NCI-H128 (cell line): ENCODE measurements at regions not wholly inside any gene's neighbourhood (a gene's known extent, or its start where the extent isn't known, plus 50 kb on each side); places are given as distances from the start of the nearest gene placed in this dataset.

Experiments used
- DNase-seq: peaks from one replicate; lab custom pipeline; 2025; ENCODE audit not compliant: unreplicated experiment; lab: John Stamatoyannopoulos, UW

DNA sequence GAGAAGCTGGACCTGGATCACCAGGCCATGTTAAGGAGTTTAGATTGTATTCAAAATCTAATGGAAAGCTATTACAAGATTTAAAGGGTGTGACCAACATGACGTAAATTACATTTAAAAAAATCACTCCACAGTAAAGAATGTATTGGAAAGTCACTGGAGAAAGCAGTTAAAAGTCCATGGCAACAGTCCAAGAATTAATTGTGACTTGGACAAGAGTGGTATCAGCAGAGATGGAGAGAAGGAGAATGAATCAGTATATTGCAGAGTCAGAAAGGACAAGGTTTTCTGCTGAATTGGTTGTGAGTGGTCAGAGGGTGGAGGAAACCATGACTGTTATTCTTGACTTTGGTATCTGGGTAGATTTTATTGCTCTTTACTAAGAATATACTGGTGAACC is 535.1 kb upstream of the SLITRK1 start:
- no peak for DNase-seq

DNA sequence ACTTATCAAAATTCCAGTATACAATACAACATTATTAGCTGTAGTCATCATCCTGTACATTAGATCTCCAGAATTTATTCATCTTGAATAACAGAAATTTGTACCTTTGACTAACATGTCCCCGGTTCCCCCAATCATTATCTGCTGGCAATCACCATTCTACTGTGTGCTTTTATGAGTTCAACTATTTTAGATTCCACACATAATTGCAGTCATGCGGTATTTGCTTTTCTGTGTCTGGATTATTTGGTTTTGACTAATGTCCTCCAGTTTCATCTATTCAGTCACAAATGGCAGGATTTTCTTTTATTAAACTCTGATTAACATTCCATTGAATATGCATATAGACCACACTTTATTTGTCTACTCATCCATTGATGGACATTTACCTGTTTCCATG is 530.7 kb upstream of the SLITRK1 start:
- DNase-seq = no peak

DNA sequence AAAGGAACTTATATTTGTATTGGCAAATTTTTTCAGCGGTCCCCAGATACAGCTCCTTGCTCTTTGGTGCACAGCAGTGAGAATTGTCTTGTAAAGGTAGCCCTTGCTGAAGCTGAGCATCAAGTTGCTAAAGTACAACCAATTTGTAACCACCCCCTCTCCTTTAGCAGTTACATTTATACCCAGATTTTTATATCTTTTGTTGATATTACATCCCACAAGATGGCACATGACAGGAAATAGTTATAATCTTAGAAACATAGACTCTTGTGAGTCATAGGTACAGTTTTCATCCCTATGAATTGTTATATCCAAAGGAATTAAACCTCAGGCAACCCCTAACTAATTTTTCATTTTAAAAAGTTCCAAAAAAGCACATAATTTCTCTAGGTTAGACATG is 523.0 kb upstream of the SLITRK1 start:
- DNase-seq = no peak

DNA sequence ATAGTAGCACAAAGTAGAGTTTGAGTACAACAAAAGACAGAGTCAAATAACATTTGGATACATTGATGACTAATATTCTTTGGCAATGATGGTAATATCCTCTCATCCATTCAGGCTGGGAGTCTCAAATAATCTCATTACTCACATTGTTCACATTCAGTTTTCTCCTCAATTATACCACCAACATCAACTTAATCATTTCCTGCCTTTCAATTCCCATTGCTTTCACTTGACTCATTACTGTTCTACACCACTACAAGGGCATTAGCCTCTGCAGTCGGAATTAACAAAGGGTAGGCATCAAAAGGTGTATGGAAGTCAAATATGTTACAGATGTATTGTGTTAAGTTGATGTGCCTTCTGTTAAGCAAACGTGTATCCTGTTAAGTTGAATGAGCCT is 518.4 kb upstream of the SLITRK1 start:
- no peak for DNase-seq

DNA sequence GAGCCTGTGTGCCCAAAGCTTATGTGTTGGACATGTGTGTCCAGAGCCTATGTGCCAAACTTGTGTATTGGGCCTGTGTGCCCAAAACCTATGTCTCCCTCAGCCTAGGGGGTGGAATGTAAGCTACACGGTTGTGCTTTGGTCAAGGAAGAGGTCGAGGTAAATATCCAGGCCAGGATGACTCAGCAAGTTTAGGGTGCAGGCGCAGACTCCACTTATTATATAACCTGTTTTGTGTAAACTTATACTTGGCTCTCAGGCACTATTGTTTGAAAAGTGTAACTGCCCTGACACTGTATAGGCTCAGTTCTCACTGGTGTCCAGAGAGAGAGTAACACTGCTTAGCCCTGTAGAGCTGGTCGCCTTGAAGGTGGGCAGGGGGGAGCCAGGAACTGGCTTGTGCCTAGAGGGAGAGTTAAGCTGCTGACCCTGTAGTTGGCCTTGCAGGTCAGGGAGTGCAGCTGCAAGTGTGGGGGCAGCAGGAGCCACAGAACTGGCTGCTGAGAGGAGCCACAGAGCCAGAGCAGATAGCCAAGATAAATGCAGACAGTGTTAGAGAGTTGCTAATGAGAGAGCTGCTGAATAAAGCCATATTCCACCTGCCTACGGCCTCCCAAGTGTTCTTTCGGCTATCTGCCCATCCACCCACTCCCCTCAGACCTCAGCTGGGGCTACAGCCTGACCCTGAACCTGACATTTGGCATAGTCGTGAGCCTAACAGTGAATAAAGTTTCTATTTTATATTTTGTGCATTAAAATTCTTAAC is 517.2 kb upstream of the SLITRK1 start:
- DNase-seq = no peak

DNA sequence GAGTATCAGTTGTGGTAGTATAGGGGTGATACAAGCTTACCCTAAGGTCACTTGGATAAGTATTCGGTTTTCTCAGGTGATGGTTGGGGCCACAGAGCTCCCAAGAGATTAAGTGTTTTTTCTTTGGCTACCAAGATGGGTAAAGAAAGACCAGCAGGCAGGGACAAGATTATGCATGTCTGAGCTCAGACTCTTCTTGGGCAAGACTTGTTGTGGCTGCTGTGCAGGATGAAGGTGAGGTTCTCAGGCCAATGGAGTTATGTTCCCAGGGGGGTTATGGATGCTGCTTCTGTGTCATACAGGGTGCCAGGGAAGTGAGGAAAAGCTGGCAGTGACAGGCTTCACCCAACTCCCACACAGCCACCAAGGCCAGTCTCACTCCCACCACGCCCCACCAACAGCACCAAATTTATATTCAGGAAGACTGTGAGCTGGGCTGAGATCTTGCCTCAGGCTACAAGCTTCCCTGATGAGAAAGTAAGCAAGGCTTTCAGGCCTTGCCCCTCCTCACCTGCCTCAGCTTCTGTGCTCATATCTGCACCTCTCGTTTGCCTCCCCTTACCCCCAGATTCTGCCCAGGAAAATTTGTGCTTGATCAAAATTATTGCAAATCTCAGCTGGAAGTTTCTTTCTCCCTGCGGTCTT is 511.8 kb upstream of the SLITRK1 start:
- DNase-seq = no peak

DNA sequence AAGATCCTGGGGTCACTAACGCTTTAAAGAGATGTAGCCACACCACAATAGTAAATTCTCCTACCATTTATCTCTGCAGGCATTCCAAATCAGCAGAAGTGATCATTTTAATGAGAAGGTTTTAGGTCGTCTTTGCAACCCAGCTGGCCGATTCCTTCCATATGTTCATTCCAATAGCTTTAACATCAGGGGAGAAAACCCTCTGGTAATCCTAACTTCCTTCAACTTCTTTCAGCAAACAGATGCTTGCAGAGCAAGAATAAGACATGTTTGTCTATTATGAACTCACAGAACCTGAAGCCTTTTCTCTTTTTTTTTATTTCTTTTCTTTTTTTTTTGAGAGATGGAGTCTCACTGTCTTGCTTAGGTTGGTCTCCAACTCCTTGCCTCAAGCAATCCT is 498.6 kb upstream of the SLITRK1 start:
- DNase-seq = no peak

DNA sequence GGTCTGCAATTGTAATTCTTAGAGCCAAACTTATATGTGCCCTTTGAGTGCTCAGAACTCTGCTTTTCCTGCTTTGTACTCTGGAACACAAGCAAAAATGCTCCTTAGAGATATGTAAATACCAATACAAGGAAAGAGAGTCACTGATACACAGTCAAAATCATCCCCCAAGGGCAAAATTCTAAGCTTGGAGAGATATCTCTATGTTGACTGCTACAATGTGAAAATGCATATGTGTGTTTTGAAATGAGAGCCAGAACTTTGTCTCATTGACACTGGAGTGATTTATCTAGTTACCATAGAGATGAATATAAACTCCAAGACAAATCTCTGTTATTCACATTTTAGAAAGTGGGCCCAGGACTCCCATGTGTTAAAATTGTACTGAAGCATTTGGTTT is 494.8 kb upstream of the SLITRK1 start:
- DNase-seq = no peak

DNA sequence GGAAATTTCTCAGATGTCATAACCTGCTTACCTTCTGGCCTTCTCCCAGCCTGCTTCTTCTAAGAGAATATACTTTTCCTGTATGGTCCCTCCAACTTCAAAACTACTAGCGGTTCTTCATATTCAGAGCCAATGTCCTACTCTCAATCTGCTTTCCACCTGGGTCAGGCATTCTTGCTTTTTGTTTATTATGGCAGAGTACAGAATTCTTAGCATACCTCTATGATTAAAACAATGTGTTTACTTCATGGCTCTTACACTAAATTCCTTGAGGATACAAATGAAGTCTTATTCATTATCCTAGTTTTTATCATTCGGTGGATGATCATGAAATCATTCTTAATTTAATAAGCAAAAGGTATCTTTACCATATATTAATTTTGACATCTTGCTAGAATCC is 484.2 kb upstream of the SLITRK1 start:
- DNase-seq = no peak

DNA sequence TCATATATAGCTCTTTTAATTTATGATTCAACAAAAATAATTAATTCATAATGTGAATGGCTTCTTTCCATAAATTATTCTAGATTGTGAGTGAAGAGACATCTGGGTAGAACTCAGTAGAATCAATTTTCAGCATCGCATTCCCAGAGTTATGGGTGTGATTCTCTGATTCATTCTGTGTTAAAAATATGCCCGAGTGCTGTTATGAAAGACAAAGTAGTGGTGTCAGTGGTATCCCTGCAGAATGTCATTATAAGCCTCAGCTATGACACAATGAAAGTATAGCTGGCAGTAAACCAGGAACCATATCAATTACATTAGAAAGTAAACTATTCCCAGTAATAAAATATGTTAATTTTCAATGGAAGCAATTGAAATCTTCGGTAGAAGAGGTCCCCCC is 480.5 kb upstream of the SLITRK1 start:
- DNase-seq = no peak

DNA sequence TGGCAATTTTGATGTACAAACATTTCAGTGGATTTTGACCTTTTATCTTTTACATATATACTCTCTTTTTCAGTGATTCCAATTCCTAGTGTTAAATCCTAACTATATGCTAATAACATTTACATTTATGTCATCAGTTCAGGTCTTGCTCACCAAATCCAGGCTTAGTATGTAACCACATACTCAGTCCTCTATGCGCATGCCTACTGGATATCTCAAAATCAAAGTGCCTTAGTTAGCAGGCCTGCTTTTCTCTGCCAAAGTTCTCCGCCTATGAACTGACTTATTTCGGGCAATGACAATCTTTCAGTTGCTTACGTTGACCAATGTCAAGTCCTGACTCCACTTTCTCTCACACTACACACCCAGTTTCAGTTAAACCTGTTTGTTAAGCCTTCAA is 478.5 kb upstream of the SLITRK1 start:
- no peak for DNase-seq

DNA sequence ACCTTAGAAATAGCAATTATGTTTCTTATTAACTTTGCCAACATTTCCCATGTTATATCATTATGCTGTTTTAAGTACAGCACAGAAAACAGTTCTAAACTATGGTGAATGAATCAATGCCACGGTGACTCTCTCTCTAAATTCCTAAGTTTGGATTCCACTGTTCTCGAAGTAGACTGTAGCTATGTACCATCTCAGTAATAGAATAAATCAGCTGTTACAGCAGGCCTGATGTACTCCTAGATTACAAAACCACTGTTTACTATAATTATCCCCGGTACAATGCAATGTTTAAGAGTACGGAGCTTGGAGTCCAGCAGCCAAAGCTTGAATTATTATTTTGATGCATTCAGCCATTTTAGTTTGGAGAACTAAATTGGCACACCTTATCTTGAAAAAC is 476.3 kb upstream of the SLITRK1 start:
- no peak for DNase-seq

DNA sequence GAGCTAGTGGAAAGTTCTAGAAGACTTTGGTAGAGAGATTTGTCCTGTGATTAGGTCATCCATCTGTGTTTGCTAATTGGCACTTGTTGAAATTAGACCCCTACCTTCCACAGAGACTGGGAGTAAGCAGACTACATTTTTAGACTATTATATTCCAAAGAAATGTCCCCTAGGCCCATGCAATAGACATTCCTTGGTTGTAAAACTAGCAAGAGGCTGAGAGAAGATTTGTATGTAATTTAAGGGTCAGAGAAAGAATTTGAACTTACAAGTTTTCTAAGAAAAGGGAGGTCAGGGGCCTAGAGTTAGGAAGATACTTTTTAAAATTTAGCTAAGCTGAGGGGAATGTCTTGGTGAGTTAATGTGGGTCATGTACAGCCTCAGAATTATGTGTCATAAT is 470.7 kb upstream of the SLITRK1 start:
- DNase-seq = no peak

DNA sequence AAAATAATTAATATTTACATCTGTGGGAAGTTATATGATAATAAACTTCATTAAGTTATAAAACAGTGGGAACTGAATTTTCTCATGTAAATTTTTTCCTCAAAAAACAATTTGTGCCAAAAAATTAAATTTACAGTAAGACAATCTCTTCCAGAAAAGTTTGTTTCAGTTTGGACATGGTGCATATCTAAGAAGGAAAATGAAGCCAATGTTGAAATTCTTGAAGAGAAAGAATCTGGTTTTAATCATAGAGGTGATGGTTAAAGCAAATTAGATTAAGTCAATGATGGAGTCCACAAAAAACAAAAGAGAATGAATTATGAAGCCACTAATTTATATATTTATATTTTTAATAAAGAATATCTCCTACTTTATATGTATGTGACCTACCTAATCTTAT is 457.2 kb upstream of the SLITRK1 start:
- no peak for DNase-seq

DNA sequence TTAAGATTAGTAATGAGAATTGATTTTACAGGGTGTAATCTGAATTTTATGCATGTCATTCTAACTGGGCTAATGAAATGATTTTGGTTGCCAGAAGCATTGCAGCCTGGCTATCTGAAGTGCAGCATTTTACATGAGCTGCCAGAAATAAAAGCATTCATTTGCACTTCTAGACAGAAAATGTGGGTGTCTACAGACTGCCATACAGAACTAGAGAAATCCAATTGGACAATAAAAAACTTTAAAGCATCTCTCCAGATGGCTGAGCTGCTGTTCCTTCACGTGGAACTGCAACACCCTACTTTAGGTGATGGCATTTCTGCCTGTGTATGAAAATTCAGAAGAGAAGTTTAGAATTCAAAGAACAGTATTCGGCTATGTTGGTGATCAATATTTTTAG is 450.1 kb upstream of the SLITRK1 start:
- DNase-seq = no peak

DNA sequence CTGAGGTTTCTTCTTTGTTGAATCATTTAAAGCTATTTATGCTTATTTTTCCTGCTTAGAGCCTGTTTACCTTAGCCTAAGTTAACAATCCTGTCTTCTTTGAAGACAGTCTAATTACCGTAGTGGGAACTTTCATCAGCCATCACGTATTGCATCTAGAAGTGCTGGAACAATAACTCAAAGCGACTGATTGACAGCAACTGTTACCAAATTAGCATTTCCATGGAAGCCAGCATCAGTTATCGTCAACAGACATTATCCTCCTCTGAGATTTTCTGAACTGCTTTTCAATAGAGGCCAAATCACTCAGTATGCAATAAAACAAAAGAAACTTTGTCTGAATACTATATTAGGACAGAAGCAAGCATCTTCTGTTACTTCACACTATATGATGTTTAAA is 433.3 kb upstream of the SLITRK1 start:
- DNase-seq = no peak

DNA sequence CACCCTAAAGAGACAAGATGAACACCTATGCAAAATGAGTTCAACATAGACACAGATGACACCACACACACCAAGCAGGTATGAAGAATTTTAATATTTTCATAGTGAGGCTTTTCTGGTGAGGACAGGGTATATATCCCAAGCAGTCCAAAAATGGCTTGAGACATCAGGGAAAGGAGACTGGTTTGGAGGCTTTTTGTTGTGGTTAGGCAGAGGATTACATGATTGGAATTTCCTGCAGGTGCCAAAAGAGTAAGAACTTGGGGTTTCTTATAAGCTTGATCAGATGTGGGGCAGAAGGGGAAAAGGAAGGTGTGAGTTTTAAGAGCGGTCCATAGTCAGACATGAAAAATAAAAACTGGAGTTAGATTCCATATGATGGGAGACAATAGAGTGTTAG is 420.8 kb upstream of the SLITRK1 start:
- DNase-seq = no peak

DNA sequence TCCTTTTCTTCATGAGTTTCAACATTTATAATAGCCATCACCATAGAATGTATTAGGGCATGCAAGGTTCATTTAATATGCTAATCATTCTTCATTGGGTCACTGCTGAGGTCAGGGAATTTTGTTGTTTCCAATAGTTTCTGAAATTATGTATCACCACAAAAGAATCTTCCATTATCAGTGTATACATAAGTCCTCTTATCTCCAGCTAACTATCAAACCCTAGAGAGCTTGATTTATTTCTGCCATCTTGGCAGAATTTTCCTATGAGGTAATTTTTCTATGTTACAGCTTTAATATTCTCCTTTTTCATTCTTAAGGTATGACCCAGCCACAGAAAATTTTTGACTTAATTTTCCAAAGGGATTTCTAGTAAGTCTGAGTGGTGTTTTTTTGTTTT is 415.0 kb upstream of the SLITRK1 start:
- no peak for DNase-seq

DNA sequence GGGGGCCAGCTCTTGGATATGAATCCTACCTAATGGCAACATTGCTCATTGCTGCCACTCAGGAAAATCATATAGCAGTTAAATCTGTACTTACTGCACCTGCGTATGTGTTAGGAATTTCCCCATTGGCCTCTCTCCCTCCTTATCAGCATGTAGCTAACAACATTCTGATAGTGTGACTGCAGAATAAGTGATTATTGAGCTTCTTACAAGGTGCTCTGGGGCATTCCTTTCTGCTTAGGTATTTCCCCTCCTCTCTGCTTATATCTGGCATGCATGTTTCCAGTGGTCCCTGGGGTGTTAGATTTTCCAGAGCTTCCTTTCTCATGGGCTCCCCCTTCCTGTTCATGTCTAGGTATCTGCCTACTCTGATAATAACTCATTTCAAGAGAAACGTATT is 414.1 kb upstream of the SLITRK1 start:
- no peak for DNase-seq

DNA sequence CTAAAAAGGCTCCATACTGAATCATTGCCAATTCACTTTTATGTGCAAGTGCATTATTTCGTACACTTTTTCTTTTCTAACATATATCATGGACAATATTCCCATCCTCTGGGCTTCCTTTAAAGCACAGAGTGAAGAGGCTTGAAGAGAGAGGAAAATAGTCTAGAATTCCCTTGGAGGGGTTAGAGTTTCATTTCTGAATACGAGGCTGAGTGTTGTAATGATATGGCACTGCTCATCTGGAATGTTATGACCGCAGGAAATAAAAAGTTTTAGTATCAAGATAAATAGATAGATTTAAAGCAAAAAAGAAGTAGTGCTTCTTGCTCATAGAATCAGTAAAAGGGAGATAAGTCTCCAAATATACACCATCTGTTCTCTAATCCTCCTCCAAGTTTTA is 412.3 kb upstream of the SLITRK1 start:
- DNase-seq = no peak

DNA sequence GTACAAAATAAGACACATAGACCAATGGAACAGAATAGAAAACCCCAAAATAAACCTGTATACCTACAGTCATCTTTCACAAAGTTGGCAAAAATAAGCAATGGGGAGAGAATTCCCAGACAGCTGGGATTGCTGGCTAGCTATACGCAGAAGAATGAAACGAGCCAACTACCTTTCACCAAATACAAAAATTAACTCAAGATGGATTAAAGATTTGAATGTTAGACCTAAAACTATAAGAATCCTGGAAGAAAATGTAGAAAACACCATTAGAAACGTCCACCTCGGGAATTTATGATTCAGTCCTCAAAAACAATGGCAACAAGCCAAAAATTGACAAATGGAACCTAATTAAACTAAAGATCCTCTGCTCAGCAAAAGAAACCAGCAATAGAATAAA is 408.1 kb upstream of the SLITRK1 start:
- no peak for DNase-seq

DNA sequence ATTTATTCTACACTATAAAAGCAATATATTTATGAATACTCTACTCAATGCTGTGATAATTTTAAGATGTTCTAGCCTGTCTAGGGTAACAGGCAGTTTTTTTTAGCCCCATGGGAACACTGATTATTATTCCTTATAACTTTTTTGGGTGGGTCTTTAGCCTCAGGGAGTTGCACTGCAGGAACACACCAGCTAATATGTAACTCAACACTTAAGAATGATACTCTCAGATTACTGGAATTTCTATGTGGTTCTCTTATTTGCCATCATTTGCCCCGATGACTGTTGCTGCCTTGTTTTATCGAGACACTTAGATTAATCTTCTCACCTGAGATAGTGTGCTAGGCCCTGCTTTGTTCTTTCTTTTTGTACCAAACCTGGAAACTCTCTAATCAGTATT is 396.9 kb upstream of the SLITRK1 start:
- DNase-seq = no peak
